Endothelial cell (in vitro differentiated cells): ENCODE measurements at regions not wholly inside any gene's neighbourhood (a gene's known extent, or its start where the extent isn't known, plus 50 kb on each side); places are given as distances from the start of the nearest gene placed in this dataset.

Experiments used
- DNase-seq: peaks from one replicate; pipeline ENCODE4 v3.0.0; 2021; ENCODE audit warnings: low spot score
- H3K27ac Mint-ChIP-seq: one replicate; pipeline ENCODE4 v1.8.0; 2021; ENCODE audit warnings: mixed read lengths, inconsistent platforms; ENCODE audit not compliant: unreplicated experiment
- H3K27me3 Mint-ChIP-seq: one replicate; pipeline ENCODE4 v1.8.0; 2021; ENCODE audit warnings: mild to moderate bottlenecking, moderate library complexity, mixed read lengths, inconsistent platforms; ENCODE audit not compliant: unreplicated experiment
- H3K36me3 Mint-ChIP-seq: one replicate; pipeline ENCODE4 v1.8.0; 2021; ENCODE audit warnings: mild to moderate bottlenecking, low read depth, mixed read lengths, inconsistent platforms; ENCODE audit not compliant: unreplicated experiment
- H3K4me1 Mint-ChIP-seq: one replicate; pipeline ENCODE4 v1.8.0; 2021; ENCODE audit warnings: mild to moderate bottlenecking, mixed read lengths, inconsistent platforms; ENCODE audit not compliant: unreplicated experiment
- H3K4me3 Mint-ChIP-seq: one replicate; pipeline ENCODE4 v1.8.0; 2021; ENCODE audit warnings: mild to moderate bottlenecking, mixed read lengths, inconsistent platforms; ENCODE audit not compliant: unreplicated experiment
- H3K9me3 Mint-ChIP-seq: one replicate; pipeline ENCODE4 v1.8.0; 2021; ENCODE audit warnings: mixed read lengths, inconsistent platforms; ENCODE audit not compliant: unreplicated experiment
- TF ChIP-seq, protein P1 (sequence below): fragments of 200-600 bp; sonication (generic); IDR thresholded peaks from one replicate; pipeline ENCODE4 v1.5.0; 2021; ENCODE audit warnings: antibody characterized with exemption; ENCODE audit not compliant: unreplicated experiment

DNA sequence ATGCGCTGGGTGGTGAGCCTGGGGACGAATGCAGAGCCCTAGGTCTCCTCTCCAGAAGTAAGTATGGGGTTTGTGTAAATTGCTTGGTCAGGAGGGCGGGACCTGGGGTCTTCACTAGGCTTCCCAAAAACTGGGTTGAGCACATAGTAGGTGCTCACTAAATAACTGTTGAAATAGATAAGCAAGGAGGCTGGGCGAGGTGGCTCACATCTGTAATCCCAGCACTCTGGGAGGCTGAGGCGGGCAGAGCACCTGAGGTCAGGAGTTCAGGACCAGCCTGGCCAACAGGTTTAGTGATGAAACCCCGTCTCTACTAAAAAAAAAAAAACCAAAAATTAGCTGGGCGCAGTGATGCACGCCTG lies 163.9 kb upstream of the IER5L start:
- Mint-ChIP-seq H3K9me3 (no peaks in the 10 kb centered on the region), H3K4me1 (no peaks in the 10 kb centered on the region), H3K27me3 (no peaks in the 10 kb centered on the region), H3K4me3 (no peak overlapping the region), H3K27ac (no peak overlapping the region), H3K36me3 (no peaks in the 10 kb centered on the region)
- DNase-seq, result no peak
- TF ChIP-seq, protein P1, sequence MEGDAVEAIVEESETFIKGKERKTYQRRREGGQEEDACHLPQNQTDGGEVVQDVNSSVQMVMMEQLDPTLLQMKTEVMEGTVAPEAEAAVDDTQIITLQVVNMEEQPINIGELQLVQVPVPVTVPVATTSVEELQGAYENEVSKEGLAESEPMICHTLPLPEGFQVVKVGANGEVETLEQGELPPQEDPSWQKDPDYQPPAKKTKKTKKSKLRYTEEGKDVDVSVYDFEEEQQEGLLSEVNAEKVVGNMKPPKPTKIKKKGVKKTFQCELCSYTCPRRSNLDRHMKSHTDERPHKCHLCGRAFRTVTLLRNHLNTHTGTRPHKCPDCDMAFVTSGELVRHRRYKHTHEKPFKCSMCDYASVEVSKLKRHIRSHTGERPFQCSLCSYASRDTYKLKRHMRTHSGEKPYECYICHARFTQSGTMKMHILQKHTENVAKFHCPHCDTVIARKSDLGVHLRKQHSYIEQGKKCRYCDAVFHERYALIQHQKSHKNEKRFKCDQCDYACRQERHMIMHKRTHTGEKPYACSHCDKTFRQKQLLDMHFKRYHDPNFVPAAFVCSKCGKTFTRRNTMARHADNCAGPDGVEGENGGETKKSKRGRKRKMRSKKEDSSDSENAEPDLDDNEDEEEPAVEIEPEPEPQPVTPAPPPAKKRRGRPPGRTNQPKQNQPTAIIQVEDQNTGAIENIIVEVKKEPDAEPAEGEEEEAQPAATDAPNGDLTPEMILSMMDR, result no peak

DNA sequence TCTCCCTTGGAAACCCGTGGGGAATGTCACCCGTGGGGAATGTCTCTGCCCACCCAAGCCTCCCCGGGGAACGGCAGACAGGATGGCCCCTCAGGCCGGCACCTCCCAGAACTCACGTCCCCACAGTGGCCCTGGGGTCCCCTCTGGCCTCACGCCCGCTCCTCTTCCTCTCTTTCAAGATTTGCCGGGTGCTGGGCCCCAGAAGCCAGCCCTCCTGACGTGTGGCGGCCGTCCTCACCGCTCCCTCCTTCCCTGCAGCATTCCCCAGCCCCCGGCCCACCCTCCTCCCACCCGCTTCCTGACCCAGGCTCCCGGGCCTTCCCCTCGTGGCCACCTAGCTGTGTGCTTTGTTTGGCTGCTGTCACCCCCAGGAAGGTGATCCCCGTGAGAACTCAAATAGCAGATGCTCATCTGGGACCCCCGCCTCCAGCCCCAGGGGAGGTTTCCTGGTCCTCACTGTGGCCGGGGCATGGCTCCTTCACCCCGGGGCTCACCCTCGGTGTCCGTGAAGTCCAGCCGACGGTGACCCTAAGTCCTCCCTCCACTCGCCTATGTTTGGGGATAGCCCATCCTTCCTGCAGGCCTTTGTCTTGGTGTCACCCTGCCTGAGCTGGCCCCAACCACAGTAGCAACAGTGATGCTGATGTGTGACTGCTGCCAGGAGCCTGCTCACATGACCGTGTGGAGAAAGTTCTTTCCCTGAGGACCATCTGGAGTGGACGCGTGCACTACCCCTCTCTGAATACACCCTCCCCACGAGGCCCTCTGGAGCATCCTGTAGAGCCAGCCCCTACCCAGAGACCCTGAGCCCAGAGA lies 163.3 kb upstream of the IER5L start:
- Mint-ChIP-seq H3K36me3 (no peaks in the 10 kb centered on the region), H3K27ac (no peak overlapping the region)
- DNase-seq, result no peak

DNA sequence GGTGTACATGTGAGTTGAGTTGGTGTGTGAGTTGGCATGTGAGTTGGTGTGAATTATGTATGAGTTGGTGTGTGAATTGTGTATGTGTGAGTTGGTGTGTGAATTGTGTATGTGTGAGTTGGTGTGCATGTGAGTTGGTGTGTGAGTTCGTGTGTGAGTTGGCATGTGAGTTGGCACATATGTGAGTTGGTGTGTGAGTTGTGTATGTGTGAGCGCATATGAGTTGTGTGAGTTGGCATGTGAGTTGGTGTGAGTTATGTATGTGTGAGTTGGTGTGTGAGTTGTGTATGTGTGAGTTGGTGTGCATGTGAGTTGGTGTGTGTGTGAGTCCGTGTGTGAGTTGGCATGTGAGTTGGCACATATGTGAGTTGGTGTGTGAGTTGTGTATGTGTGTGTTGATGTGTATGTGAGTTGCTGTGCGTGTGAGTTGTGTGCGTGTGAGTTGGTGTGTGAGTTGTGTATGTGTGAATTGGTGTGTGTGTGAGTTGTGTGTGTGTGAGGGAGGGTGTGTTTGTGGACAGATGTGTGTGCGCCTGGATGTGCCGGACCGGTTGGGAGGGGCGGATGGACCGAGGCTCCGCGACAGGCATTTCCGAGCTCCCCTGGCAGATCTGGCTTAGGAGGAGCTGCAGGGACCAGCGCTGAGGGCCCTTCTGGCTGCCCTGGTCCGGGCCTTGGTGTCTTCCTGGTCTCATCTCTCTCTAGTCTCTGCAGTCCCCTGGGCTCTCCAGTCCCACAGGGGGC lies 162.5 kb upstream of the IER5L start:
- H3K27me3 Mint-ChIP-seq, result peaks cover 2% of the 10 kb centered on the region
- no peaks in the 10 kb centered on the region for H3K4me1 Mint-ChIP-seq
- no peak for DNase-seq
- TF ChIP-seq, protein P1, result no peak
- H3K4me3 Mint-ChIP-seq, result no peak overlapping the region
- H3K36me3 Mint-ChIP-seq, result no peaks in the 10 kb centered on the region
- H3K27ac Mint-ChIP-seq, result no peak overlapping the region
- H3K9me3 Mint-ChIP-seq, result no peaks in the 10 kb centered on the region

More for the DNA sequence above, 163.3 kb upstream of the IER5L start:
- H3K4me3 Mint-ChIP-seq, result no peak overlapping the region
- H3K4me1 Mint-ChIP-seq, result no peaks in the 10 kb centered on the region
- no peaks in the 10 kb centered on the region for H3K9me3 Mint-ChIP-seq
- no peaks in the 10 kb centered on the region for H3K27me3 Mint-ChIP-seq
- TF ChIP-seq, protein P1, result no peak

DNA sequence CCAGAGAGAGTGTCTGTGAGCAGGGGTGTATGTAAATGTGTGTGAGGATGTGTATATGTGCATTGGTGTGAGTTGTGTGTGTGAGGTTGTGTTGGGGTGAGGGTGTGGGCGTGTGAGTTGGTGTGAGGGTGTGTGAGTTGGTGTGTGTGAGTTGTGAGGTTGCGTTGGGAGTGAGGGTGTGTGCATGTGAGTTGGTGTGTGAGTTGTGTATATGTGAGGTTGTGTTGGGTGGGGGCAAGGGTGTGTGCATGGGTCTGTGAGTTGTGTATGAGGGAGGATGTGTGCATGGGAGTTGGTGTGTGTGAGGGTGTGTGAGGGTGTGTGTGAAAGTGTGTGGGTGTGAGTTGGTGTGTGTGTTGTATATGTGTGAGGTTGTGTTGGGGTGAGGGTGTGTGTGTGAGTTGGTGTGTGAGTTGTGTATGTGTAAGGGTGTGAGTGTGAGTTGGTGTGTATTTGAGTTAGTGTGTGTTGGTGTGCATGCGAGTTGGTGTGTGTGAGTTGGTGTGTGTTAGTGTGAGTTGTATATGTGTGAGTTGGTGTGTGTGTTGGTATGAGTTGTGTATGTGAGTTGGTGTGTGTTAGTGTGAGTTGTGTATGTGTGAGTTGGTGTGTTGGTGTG lies 161.6 kb upstream of the IER5L start:
- TF ChIP-seq, protein P1, result no peak
- Mint-ChIP-seq H3K9me3 (no peaks in the 10 kb centered on the region), H3K36me3 (no peaks in the 10 kb centered on the region), H3K27me3 (peaks cover 3% of the 10 kb centered on the region), H3K27ac (no peak overlapping the region), H3K4me1 (peaks cover 3% of the 10 kb centered on the region), H3K4me3 (no peak overlapping the region)
- DNase-seq, result no peak
